ENCODE measurements at regions not wholly inside any gene's neighbourhood (a gene's known extent, or its start where the extent isn't known, plus 50 kb on each side); places are given as distances from the start of the nearest gene placed in this dataset.

- no peak for TF ChIP-seq CTCF (IDR thresholded peaks at IDR 0.05)
- TF ChIP-seq EZH2 (IDR thresholded peaks at IDR 0.05; ENCODE audit: borderline replicate concordance, insufficient read depth, low read depth, low read length, poor library complexity, severe bottlenecking): no peak
Measured at GRCh38 chr4:81722290-81722851, 250.7 kb upstream of the RASGEF1B start.
